Stimulated activated CD8-positive, alpha-beta memory T cell treated with anti-CD3 and anti-CD28 coated beads, Interleukin-15, amount 100 ng/mL, for 48 hours (primary cell): ENCODE measurements at regions not wholly inside any gene's neighbourhood (a gene's known extent, or its start where the extent isn't known, plus 50 kb on each side); places are given as distances from the start of the nearest gene placed in this dataset.
"Not testable (repeated sequence)": the region's sequence is repeated elsewhere in the genome, so short reads cannot be mapped to it uniquely, and the experiment has no call there.

ENCODE experiments used
- DNase-seq, 2 donors: peaks; one replicate each; pipeline ENCODE4 v3.0.0-alpha.2; 2020; ENCODE audit warnings: low read depth in 2 of 2

GRCh38 chr20:17837179-17837578 lies 131.4 kb downstream of the SNX5 start:
- DNase-seq, result no peak

- no peak for DNase-seq
Observed at GRCh38 chr20:17836303-17836861, 132.2 kb downstream of the SNX5 start.

- no peak for DNase-seq
Observed at GRCh38 chr20:17835934-17836300, 132.7 kb downstream of the SNX5 start.

- DNase-seq, result no peak
Observed at GRCh38 chr20:17835240-17835933, 133.2 kb downstream of the SNX5 start.

- DNase-seq, result no peak
Observed at GRCh38 chr20:17834804-17835203, 133.8 kb downstream of the SNX5 start.

- no peak for DNase-seq
Observed at GRCh38 chr20:17833036-17833674, 133.4 kb downstream of the BANF2 start.

GRCh38 chr20:17832236-17832915 lies 132.6 kb downstream of the BANF2 start:
- no peak for DNase-seq

- no peak for DNase-seq
Observed at GRCh38 chr20:17828598-17829144, 128.9 kb downstream of the BANF2 start.

GRCh38 chr20:17827759-17828559 lies 128.2 kb downstream of the BANF2 start:
- DNase-seq, result no peak

- no peak for DNase-seq
Observed at GRCh38 chr20:17827079-17827478, 127.3 kb downstream of the BANF2 start.

- peak; percentile 19 to 20 for DNase-seq
Observed at GRCh38 chr20:17825960-17826843, 126.4 kb downstream of the BANF2 start.

GRCh38 chr20:17825252-17825959 lies 125.6 kb downstream of the BANF2 start:
- no peak for DNase-seq

GRCh38 chr20:17824676-17825251 lies 125.0 kb downstream of the BANF2 start:
- no peak for DNase-seq

- DNase-seq, result no peak
Observed at GRCh38 chr20:17823409-17824144, 123.8 kb downstream of the BANF2 start.

- no peak for DNase-seq
Observed at GRCh38 chr20:17822540-17823408, 123.0 kb downstream of the BANF2 start.

GRCh38 chr20:17822039-17822438 lies 122.3 kb downstream of the BANF2 start:
- no peak for DNase-seq

GRCh38 chr20:17821606-17822005 lies 121.8 kb downstream of the BANF2 start:
- DNase-seq, result not testable (repeated sequence)
